ENCODE measurements at regions not wholly inside any gene's neighbourhood (a gene's known extent, or its start where the extent isn't known, plus 50 kb on each side); places are given as distances from the start of the nearest gene placed in this dataset.

GRCh38 chr11:92656783-92657182 lies 312.7 kb upstream of the MTNR1B start:
- no peak for DNase-seq
- TF ChIP-seq CTCF (IDR thresholded peaks at IDR 0.05) (no peak), POLR2AphosphoS5 (IDR thresholded peaks at IDR 0.05) (no peak), POLR2A (IDR thresholded peaks at IDR 0.05) (no peak), EP300 (IDR thresholded peaks at IDR 0.05; ENCODE audit: low read depth) (no peak)
- Histone ChIP-seq H3K27ac (no peak overlapping the region), H3K36me3 (no peaks in the 10 kb centered on the region), H3K4me1 (no peaks in the 10 kb centered on the region), H3K27me3 (no peaks in the 10 kb centered on the region), H3K9me3 (no peaks in the 10 kb centered on the region), H3K4me3 (no peak overlapping the region)
- WGBS, 2 donors (ENCODE audit: low coverage in 1 of 2), result 38 to 57% methylated on average over 1 to 2 of the region's 2 CpGs
- in situ Hi-C loops (cut with MboI; ENCODE audit: low pct_ligation_motif_present in 1 of 4, low pct_unique_long_range_greater_than_20kb in 1 of 4, low sequenced_read_pairs in 3 of 4) (no loop called here), intact Hi-C loops (cut with DNase I; ENCODE audit: low total_unique reads) (no loop called here)

- 41 to 80% methylated on average over 1 to 2 of the region's 2 CpGs for WGBS, 2 donors (ENCODE audit: low coverage in 1 of 2)
- no peaks in the 10 kb centered on the region for H3K27me3 ChIP-seq
- H3K4me3 ChIP-seq, result no peak overlapping the region
- no peaks in the 10 kb centered on the region for H3K4me1 ChIP-seq
- H3K27ac ChIP-seq, result no peak overlapping the region
- in situ Hi-C loops (cut with MboI; ENCODE audit: low pct_ligation_motif_present in 1 of 4, low pct_unique_long_range_greater_than_20kb in 1 of 4, low sequenced_read_pairs in 3 of 4), result no loop called here
- no peaks in the 10 kb centered on the region for H3K9me3 ChIP-seq
- intact Hi-C loops (cut with DNase I; ENCODE audit: low total_unique reads), result no loop called here
- TF ChIP-seq POLR2A (IDR thresholded peaks at IDR 0.05) (no peak), EP300 (IDR thresholded peaks at IDR 0.05; ENCODE audit: low read depth) (no peak), POLR2AphosphoS5 (IDR thresholded peaks at IDR 0.05) (no peak), CTCF (IDR thresholded peaks at IDR 0.05) (no peak)
- DNase-seq, result no peak
- no peaks in the 10 kb centered on the region for H3K36me3 ChIP-seq
Measured at GRCh38 chr11:92657226-92657625, 312.2 kb upstream of the MTNR1B start.

GRCh38 chr11:92658733-92659132 lies 310.7 kb upstream of the MTNR1B start:
- Histone ChIP-seq H3K27ac (no peak overlapping the region), H3K4me3 (no peak overlapping the region), H3K27me3 (no peaks in the 10 kb centered on the region), H3K36me3 (no peaks in the 10 kb centered on the region), H3K4me1 (no peaks in the 10 kb centered on the region), H3K9me3 (no peaks in the 10 kb centered on the region)
- TF ChIP-seq POLR2A (IDR thresholded peaks at IDR 0.05) (no peak), EP300 (IDR thresholded peaks at IDR 0.05; ENCODE audit: low read depth) (no peak), CTCF (IDR thresholded peaks at IDR 0.05) (no peak), POLR2AphosphoS5 (IDR thresholded peaks at IDR 0.05) (no peak)
- in situ Hi-C loops (cut with MboI; ENCODE audit: low pct_ligation_motif_present in 1 of 4, low pct_unique_long_range_greater_than_20kb in 1 of 4, low sequenced_read_pairs in 3 of 4) (no loop called here), intact Hi-C loops (cut with DNase I; ENCODE audit: low total_unique reads) (no loop called here)
- DNase-seq, result no peak
- WGBS, 2 donors (ENCODE audit: low coverage in 1 of 2), result 83 to 100% methylated on average over 1 to 2 of the region's 2 CpGs

GRCh38 chr11:92659793-92660192 lies 309.7 kb upstream of the MTNR1B start:
- intact Hi-C loops (cut with DNase I; ENCODE audit: low total_unique reads) (no loop called here), in situ Hi-C loops (cut with MboI; ENCODE audit: low pct_ligation_motif_present in 1 of 4, low pct_unique_long_range_greater_than_20kb in 1 of 4, low sequenced_read_pairs in 3 of 4) (no loop called here)
- WGBS, 2 donors (ENCODE audit: low coverage in 1 of 2), result 71 to 88% methylated on average over 2 to 3 of the region's 3 CpGs
- Histone ChIP-seq H3K27ac (no peak overlapping the region), H3K4me3 (no peak overlapping the region), H3K4me1 (no peaks in the 10 kb centered on the region), H3K27me3 (no peaks in the 10 kb centered on the region), H3K36me3 (no peaks in the 10 kb centered on the region), H3K9me3 (no peaks in the 10 kb centered on the region)
- no peak for DNase-seq
- TF ChIP-seq EP300 (IDR thresholded peaks at IDR 0.05; ENCODE audit: low read depth) (no peak), POLR2A (IDR thresholded peaks at IDR 0.05) (no peak), CTCF (IDR thresholded peaks at IDR 0.05) (no peak), POLR2AphosphoS5 (IDR thresholded peaks at IDR 0.05) (no peak)

Data from transverse colon (tissue), 4 donors.